Right kidney (tissue), 1 donor: ENCODE measurements at regions not wholly inside any gene's neighbourhood (a gene's known extent, or its start where the extent isn't known, plus 50 kb on each side); places are given as distances from the start of the nearest gene placed in this dataset.

Experiments used
- DNase-seq: peaks from one replicate; pipeline ENCODE4 v3.0.0-alpha.2; 2016

DNA sequence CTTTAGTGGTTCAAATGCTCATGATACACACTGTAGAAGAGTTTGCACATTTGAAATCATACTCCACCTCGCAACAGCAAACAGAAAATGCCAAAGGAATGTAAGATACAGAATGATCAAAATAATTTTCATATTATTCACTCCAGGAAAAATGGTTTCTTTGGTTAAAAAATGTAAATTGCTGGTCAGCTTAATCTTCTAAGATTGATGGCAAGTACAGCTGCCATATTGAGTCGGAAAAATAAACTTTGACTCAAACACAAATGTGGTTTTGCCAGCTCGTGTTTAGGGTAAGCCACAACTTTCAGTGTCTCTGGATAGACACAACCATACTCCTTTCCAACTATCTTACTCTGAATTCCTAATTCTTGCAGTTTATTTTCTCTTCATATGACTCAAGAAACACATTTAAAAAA, 154.9 kb upstream of the SMIM21 start:
- no peak for DNase-seq

DNA sequence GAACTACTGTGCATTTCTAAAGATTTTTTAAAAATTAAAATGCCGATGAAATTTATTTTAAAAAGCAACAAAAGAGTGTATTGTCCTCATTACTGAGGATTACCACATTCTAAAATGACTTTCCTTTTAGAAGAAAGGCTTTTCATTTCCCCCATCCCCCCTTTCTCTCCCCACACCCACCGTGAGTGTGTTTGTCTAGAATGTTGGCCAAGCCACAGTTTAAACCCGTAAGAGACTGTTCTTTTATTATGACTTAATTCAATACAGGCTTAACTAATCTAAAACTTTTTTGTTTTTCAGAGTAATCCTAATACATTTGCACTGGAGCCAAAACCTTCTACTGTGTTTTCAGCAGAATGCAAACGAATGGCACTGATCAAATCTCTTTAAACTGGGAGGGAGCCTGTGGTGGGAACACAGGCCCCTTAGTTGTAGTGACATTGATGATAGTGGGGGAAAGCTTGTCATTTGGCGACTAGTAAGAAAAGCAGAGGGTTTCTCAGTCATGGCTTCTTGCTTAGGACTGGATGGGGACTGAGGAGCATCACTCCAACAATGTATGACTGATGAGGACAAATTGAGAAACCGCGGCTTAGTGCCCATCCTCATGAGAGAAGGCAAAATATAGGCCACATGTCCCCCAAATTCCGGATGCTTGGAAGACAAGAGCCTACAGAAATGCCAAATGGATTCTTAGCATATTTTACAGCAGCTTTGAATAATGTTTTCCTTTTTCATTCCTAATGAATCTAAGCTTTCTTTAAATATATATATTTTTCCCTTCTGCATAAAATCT, 154.0 kb upstream of the SMIM21 start:
- no peak for DNase-seq

DNA sequence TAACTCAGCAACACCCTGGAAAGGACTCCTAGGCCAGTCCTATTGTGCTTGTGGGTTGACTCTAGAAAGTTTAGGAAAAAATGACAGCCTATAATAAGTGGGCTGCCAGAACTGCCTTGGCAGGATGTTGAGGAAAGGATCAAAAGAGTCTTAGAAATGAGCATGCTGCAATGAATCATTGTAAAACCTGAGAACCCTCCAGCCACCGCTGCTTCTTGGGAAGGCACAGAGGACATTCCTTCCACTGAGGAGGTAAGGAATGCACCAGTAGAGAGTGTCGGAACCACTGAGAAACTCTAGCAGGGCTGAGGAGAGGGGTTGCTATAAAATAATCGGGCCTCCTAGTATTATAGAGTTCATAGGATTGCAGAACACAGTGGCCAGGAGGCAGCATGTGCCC, 146.7 kb upstream of the SMIM21 start:
- DNase-seq, result no peak

DNA sequence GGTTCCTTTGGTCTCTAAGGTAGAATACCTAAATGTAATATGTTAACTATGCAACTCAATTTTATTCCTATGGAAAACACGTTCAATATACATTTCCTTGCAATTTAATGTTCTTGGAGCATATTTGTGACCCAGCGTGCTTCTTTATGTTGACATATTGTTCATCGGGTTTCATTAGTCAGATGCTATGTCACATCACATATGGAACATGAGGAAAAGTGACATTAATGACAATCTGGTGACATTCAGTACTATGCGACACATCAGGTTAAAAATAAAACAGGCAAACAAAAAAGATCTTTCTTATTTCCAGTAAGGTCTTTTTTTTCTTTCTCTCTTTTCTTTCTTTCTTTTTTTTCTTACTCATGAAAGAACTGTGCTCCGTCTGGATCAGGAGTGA, 135.6 kb upstream of the SMIM21 start:
- DNase-seq, result no peak

DNA sequence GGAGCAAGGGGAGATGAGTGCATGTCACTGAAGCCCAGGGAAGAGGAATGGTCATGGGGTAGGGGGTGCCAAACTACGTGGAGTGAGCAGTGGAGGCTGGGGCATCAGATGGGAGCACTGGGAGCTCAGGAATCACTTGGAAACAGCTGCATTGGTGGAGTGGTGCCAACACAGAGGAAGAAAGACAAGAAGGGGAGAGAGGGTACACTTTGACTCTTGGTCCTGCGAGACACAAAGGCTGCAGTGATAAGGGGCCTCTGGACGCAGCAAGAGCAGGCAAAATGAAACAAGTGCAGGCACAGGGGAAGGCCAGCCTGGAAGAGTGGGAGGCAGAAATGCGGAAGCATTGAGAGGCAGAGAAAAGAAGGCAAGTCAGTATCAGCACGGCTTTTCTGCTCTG, 134.7 kb upstream of the SMIM21 start:
- DNase-seq, result no peak

DNA sequence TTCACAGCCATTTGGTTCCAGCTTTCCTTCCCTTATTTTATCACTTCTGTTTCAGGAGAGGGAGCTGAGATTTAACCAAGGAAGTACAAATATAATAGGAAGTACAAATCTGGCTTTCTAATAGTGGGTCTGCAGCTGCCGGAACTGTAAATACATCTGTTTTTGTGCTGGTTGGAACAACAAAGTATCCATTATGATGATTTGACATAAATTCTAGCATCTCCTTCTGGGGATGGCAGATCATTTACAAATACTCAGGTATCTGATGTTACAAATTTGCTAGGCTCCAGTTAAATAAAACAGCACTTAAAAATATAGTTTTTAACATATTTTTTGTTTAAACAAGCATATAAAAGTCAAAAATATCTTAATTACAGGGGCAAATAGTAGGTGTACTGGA, 131.3 kb upstream of the SMIM21 start:
- no peak for DNase-seq

DNA sequence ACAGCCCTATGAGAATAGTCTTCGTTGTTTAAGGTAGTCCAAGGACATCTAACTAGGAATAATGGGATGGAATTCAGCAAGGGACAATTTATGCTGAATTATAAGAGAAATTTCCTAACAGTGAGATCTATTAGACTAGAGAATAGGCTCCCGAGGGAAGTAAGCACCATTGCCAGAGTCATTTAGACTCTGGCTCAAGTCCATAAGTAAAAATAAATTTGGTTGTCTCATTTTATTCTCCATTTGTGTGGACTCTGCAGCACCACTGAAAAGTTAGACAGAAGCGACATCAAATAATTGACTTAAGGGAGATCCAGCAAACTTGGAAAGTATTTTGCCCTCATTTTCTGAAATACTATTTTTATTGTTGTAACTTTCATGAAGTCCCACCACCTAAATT, 129.3 kb upstream of the SMIM21 start:
- no peak for DNase-seq

DNA sequence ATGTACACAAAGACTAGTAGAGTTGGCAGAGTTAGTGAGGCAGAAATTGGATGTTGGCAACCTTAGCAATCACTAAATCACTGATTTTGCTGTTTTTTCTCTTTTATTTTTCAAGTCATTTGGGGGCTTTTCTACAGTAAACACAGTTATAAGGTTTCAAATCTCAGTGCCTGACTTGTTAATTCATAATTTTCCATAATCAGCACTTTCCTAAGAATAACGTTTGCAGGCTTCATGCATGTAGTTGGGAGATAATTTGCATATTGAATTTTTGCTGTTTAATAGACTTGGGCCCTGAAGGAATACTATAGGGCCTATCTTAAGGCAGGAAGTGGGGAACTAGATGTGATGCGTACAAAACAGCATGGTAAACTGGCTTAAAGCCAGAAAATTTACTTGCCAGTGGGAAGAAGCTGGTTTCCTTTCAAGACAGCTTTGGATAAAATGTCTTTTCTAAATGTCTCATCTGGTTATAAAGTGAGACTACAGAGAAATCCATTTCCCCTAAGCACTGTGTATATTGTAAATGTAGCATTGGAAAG, 127.2 kb upstream of the SMIM21 start:
- DNase-seq, result no peak

DNA sequence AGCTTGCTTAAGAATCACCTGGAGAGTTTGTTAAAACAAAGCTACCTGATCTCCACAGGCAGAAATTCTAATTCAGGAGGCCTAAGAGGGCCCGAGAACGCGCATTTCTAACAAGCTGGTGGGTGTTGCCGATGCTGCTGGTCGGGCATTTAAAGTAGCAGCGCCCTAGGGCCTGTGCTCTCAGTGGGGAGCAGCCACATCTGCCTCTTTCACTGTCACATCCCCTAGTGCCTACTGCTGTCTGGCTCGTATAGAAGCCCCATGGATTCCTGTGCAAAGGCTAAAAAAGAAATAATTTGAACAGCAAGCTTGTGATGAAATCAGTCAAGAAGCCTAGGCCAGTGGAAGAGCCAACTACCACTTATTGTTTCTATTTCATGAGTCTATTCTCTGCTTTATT, 126.7 kb upstream of the SMIM21 start:
- no peak for DNase-seq

DNA sequence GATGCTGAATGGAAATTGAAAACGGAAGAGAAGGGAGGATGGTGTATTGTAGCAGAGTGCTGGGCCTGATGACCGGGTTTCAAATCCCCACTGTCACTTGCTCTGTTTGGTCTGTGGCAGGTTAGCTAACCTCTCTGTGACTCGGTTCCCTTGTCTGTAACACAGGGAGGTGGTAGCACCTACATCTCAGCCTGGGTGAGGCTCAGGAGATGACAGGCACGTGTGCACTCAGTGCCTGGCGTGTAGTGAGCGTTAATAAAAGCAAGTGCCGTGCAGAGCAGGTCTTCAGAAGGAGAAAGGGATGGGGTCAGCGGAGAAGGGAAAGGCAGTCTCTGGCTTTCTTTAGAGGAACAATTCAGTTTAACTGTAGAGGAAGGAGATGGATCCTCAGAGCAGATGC, 125.5 kb upstream of the SMIM21 start:
- DNase-seq, result no peak

DNA sequence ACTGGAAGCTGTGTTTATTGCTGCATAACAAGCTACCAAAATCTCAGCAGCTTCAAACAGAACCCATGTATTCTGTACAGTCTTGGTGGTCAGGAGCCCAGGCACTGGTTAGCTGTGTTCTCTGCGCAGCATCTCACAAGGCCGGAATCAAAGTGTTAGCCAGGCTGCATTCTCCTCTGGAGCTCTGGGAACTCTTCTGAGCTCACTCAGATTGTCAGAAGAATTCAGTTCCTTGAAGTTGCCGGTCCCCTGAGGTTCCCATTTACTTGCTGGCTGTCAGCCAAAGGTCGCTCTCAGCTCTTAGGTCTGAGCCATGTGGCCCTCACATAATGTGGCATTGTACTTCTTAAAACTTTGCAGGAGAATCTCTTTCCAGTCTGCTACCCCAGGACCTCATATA, 123.6 kb upstream of the SMIM21 start:
- DNase-seq, result no peak

DNA sequence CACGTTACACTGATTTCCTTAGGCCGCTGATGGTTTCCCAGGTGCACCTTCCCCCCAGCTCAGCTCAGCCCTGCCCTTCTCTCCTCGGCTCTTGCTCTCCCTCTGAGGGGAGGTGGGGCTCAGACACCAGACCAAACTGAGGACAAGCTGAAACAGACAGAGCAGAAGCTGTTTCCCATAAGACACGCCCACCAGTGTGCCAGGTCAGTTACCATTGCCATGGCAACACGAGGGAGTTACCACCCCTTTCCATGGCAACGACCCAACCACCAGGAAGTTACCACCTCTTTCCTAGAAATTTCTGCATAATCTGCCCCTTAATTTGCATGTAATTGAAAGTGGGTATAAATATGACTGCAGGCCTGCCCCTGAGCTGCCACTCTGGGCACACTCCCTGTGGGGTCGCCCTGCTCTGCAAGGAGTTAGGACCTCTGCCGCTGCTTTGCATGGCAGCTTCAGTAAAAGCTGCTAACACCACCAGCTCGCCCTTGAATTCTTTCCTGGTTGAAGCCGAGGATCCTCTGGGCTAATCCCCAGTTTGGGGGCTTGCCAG, 120.9 kb upstream of the SMIM21 start:
- peak; percentile 18 for DNase-seq

DNA sequence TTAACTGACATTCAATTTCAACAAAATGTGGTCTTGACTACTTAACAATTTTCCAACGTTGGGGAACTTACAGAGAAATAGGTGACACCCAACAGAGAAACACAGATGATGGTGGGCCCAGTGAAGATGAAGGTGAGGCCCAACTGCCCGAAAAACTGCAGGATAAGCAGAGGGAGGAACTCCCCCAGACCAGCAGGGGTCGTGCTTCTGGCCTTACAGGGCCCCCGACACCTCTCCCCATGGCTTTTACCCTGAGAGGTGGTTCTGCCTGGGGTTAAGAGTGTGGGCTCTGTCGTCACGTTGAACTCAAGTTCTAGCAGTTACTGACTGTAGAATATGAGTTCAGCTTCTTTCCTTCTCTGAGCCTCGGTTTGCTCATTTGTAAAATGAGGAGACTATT, 119.5 kb upstream of the SMIM21 start:
- no peak for DNase-seq

DNA sequence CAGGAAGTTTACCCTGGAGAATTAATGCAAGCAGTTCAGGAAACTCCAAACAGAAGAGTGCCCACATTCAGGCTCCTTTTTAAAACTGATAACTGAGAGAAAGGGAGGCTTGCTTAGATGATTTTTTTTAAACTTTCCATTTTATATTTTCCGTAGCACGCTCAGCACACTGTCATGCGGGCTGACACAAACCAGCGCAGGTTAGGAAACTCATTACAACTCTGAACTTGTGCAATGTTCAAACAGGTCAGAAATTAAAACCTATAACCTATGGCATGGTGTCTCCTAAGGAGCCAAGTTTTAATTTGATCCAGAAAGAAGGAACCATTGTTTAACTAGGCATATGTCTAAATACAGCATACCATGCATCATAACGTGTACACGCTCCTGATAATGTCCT, 117.7 kb upstream of the SMIM21 start:
- no peak for DNase-seq

DNA sequence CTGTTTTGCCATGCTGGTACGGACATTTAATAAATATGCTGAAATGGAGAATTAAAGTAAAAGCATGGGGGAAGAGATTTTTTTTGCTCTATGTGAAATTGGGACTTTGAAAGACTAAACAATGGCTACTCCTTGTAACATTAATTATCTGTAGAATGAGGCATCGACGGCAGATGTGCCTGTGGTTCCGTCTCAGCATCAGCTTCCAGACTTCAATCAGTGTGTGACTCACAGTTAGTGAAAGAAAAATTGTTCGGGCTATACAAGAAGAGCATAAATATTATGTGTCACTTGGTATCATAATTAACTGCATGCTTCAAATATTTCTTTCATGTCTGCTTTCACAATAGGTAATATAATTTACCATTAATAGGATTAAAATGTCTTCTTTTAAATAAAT, 117.0 kb upstream of the SMIM21 start:
- DNase-seq, result no peak

DNA sequence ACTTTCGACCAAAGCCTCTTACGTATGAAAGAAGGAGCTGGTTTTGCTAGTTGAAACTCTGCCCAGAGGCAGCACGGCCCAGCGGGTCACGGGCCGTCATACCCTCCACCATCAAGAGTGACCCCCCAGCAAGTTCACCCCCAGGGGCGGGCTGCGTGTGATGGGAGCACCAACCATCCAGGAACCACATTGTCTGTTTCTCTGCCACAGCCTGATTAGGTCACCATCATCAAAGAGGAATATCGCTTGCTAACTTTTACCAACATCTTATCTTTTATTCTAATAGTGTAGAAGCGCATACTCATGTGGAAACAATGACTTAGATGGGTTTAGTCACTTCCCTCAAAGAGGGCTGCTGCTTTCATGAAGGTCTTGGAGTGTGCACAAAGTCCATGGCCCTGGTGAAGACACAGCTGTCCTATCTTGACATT, 116.6 kb upstream of the SMIM21 start:
- no peak for DNase-seq

DNA sequence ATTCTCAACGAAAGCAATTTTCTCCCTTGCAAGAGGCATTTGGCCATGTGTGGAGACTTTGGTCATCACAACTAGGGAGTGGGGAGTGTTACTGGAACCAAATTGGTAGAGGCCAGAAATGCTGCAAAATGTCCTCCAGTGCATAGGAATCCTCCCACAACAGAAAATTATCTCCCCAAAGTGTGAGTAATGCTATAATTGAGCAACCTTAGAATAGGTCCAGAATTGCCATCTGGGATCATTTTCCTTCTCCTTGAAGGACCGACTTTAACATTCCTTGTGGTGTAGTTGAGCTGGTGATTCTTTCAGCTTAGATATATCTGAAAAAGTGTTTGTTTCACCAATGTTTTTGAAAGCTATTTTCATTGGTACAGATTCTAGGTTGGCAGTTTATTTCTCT, 111.2 kb upstream of the SMIM21 start:
- no peak for DNase-seq

DNA sequence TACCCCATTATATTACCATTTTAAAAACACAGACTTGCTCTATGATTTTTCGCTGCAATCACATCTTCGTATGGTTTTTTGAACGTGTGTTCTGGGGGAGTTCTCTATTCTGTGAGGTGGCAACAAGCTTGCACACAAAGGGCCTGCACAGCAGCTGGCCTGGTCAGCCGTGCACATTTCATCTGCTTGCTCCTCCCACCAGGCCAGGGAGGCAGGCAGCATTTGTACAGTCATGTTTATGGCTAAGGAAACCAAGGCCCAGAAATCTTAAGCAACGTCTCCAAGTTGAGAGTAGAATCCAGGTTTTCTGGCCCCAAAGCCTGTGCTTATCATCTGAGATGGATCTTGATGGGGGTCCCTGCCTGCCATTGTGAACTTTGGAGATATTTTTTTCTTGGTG, 106.4 kb upstream of the SMIM21 start:
- no peak for DNase-seq

DNA sequence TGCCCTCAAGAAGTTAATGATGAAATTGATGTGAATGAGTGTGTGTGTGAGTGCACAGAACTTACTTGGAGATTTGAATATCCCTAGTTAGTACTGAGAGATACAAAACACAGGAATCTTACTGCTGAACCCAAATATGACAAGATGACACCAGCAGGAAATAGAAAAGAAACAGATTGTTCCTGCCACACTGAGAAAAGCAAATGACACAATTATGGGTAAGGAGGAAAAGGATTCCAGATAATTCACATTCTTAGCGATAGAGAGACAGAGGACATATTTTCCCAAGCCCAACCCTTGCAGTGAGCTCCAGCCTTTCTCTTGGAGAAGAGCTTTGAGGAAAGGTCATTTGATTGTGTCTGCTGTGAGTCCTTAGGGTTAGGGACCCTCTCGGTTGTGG, 105.7 kb upstream of the SMIM21 start:
- DNase-seq, result no peak

DNA sequence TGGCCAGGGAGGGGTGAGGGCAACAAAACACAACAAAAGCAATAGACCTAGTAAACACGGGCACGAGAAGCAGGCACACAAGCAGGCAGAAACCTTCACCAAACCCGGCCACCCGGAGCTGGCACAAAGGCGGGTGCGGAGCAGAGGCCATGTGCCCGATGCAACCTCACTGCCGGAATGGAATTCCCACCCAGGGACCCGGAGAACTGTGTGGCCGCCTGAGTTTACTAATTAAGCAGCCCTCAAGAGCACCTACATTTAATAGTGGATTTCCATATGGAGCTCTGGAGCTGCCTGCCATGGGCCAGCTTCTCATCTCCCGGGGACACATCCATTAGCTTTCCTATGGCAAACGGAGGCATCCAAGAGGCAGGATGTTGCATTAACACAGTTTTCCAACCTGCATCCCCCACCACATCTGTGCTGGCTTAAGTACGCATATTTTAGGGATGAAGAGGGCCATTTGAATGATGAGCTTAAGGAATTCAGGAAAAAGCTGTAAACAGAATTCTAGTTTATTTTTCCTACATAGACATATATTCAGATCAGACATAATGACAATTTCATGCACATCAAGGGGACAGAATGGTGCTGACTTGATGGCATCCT, 104.5 kb upstream of the SMIM21 start:
- no peak for DNase-seq

DNA sequence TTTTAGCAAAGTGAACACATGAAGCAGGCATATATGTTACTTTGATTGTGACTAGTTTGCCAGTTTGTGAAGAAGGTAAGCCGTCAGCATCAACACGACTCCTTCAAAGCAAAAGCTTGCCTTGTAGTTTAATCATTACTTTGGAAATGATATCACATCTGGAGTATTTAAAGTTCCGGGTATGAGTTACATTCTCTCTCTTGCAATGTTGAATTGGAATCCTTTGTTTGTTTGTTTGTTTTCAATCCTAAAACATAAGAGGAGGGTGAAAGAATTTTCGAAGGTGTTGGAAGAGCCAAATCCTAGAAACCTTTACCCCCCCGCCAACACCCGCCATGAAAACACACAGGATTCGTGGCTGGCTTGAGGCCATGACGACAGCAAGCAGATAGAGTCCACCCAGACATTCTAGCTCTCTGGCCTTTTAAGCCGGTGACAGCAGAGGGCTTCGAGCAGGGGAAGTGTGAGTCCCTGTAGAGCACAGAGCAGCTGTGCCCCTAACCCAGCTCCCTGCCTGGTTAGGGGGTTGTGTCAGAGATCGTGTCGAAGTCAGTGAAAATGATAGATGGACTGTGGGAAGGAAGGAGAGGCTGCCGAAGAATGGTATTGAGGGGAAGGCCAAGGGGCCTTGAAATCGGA, 103.8 kb upstream of the SMIM21 start:
- no peak for DNase-seq

DNA sequence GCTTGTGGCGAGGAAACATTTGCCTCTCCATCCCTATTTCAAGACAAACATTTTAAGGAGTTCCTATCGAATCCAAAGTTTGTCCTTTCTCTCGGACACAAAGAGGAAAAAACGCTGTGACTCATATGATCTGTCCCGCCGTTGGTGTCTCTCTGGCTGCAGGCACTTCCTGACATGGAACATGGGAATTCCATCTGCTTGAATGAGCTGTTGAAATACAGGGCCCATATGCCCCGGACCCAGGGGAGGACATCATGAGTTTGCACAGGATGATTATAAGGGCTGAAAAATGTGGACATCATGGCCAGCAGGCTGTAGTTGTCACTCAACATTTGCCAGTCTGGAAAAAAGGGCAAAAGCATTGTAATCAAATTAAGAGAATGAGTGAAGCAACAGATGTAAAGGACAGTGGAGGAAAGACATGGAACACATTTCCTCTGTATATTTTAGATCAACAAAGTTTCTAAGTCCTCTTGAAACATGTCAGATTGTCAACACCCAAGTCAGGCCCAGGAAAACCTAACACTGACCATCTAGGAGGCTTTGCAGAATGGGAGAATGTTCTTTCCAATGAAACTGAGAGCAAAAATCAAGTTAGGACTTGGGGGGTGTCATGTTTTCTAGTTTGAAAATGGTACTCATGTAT, 103.2 kb upstream of the SMIM21 start:
- no peak for DNase-seq

DNA sequence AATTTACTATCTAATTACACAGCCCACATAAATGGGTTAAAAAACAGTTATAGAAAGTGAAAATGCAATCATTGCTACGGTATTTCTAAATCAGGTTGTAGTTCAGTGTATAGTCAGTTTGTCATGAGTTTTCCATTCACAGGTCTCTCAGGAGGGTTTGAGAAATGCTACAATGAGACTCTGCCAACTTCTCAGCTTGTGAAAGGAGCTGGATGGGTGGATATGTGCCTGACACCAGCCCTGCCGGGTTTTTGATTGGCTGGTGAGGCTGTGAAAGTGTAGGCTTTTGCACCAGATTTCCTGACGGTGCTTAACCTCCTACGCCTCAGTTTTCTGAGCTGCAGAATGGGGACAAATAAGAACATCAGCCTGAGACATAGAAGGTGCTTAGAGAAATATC, 102.6 kb upstream of the SMIM21 start:
- DNase-seq, result no peak
